Trophoblast cell (in vitro differentiated cells and primary cell): ENCODE measurements at regions not wholly inside any gene's neighbourhood (a gene's known extent, or its start where the extent isn't known, plus 50 kb on each side); places are given as distances from the start of the nearest gene placed in this dataset.

ENCODE experiments used
- DNase-seq, 2 donors: peaks; one replicate each; pipeline ENCODE4 v3.0.0-alpha.2; 2016
- H2AFZ ChIP-seq: 2 replicates; pipeline ENCODE4 v1.6.1; 2013; ENCODE audit warnings: low read length, moderate library complexity, mild to moderate bottlenecking; ENCODE audit not compliant: insufficient read depth, poor library complexity
- H2AK5ac ChIP-seq: 2 replicates; pipeline ENCODE4 v1.6.1; 2013; ENCODE audit warnings: mild to moderate bottlenecking, low read length
- H2BK120ac ChIP-seq: 2 replicates; pipeline ENCODE4 v1.6.1; 2013; ENCODE audit warnings: low read length, mild to moderate bottlenecking, moderate library complexity; ENCODE audit not compliant: insufficient read depth, poor library complexity
- H2BK12ac ChIP-seq: 2 replicates; pipeline ENCODE4 v1.6.1; 2013; ENCODE audit warnings: mild to moderate bottlenecking, low read length, moderate library complexity
- H2BK5ac ChIP-seq: 2 replicates; pipeline ENCODE4 v1.6.1; 2013; ENCODE audit warnings: low read length, low read depth, moderate library complexity, mild to moderate bottlenecking; ENCODE audit not compliant: poor library complexity
- H3K14ac ChIP-seq: 2 replicates; pipeline ENCODE4 v1.6.1; 2013; ENCODE audit warnings: mild to moderate bottlenecking, low read length
- H3K18ac ChIP-seq: 2 replicates; pipeline ENCODE4 v1.6.1; 2013; ENCODE audit warnings: mild to moderate bottlenecking, low read length
- H3K23ac ChIP-seq: 2 replicates; pipeline ENCODE4 v1.6.1; 2013; ENCODE audit warnings: low read length
- H3K27ac ChIP-seq: 2 replicates; pipeline ENCODE4 v1.5.1; 2013; ENCODE audit warnings: low read depth, mild to moderate bottlenecking, inconsistent platforms, low read length, moderate library complexity
- H3K27me3 ChIP-seq: 2 replicates; pipeline ENCODE4 v1.6.1; 2013; ENCODE audit warnings: inconsistent platforms, mild to moderate bottlenecking, low read length, moderate library complexity; ENCODE audit not compliant: insufficient read depth
- H3K36me3 ChIP-seq, 2 experiments: 1 replicate in 1 of 2; 2 replicates in 1 of 2; pipeline ENCODE4 v1.6.1; 2013; ENCODE audit warnings: low read length in 2 of 2, mild to moderate bottlenecking in 2 of 2, moderate library complexity in 1 of 2; ENCODE audit not compliant: insufficient read depth in 2 of 2, control insufficient read depth in 1 of 2
- H3K4ac ChIP-seq: 2 replicates; pipeline ENCODE4 v1.6.1; 2013; ENCODE audit warnings: low read depth, mild to moderate bottlenecking, low read length, moderate library complexity
- H3K4me1 ChIP-seq, 2 experiments: 1 replicate in 1 of 2; 2 replicates in 1 of 2; pipeline ENCODE4 v1.6.1; 2013; ENCODE audit warnings: low read length in 2 of 2, mild to moderate bottlenecking in 2 of 2, moderate library complexity in 1 of 2; ENCODE audit not compliant: insufficient read depth in 2 of 2, control insufficient read depth in 1 of 2
- H3K4me2 ChIP-seq: 2 replicates; pipeline ENCODE4 v1.6.1; 2013; ENCODE audit warnings: inconsistent platforms, mild to moderate bottlenecking, low read length, moderate library complexity
- H3K4me3 ChIP-seq: 2 replicates; pipeline ENCODE4 v1.5.1; 2013; ENCODE audit warnings: mild to moderate bottlenecking, low read depth, low read length, inconsistent platforms
- H3K79me1 ChIP-seq: one replicate; pipeline ENCODE4 v1.6.1; 2013; ENCODE audit warnings: low read length
- H3K79me2 ChIP-seq: 2 replicates; pipeline ENCODE4 v1.6.1; 2013; ENCODE audit warnings: low read length, mild to moderate bottlenecking; ENCODE audit not compliant: control insufficient read depth, insufficient read depth, poor library complexity
- H3K9ac ChIP-seq: 2 replicates; pipeline ENCODE4 v1.6.1; 2013; ENCODE audit warnings: mild to moderate bottlenecking, low read length
- H3K9me3 ChIP-seq: 2 replicates; pipeline ENCODE4 v1.6.1; 2013; ENCODE audit warnings: low read depth, mild to moderate bottlenecking, control low read depth, inconsistent platforms, low read length; ENCODE audit not compliant: insufficient read depth
- H4K12ac ChIP-seq: 2 replicates; pipeline ENCODE4 v1.6.1; 2013; ENCODE audit warnings: low read depth, mild to moderate bottlenecking, low read length, moderate library complexity
- H4K8ac ChIP-seq: 2 replicates; pipeline ENCODE4 v1.6.1; 2013; ENCODE audit warnings: low read depth, mild to moderate bottlenecking, low read length, moderate library complexity
- H4K91ac ChIP-seq: one replicate; pipeline ENCODE4 v1.6.1; 2013; ENCODE audit warnings: low read depth, mild to moderate bottlenecking, low read length, moderate library complexity
- WGBS: extraction: QIAGEN DNeasy Blood & Tissue Kit; methylation state at CpG from one replicate; pipeline ENCODE4 v1.1.7; 2013; ENCODE audit warnings: missing lambda C conversion rate; ENCODE audit not compliant: insufficient read length, insufficient coverage; ENCODE audit errors: extremely low coverage; 5-methylcytosine and 5-hydroxymethylcytosine counted together

GRCh38 chr4:36665985-36666527 is 384.6 kb downstream of the DTHD1 start:
- Histone ChIP-seq H4K12ac (no peak overlapping the region), H4K91ac (no peak overlapping the region), H3K27me3 (no peaks in the 10 kb centered on the region), H2BK120ac (no peak overlapping the region), H3K9me3 (no peaks in the 10 kb centered on the region), H4K8ac (no peak overlapping the region), H2AFZ (no peak overlapping the region), H3K4ac (no peak overlapping the region), H2BK12ac (no peak overlapping the region), H3K4me1 (no peaks in the 10 kb centered on the region), H3K4me2 (no peak overlapping the region), H3K36me3 (no peaks in the 10 kb centered on the region), H3K27ac (no peak overlapping the region), H3K79me1 (no peaks in the 10 kb centered on the region), H3K79me2 (no peaks in the 10 kb centered on the region), H2AK5ac (no peak overlapping the region), H3K23ac (no peak overlapping the region), H3K4me3 (no peak overlapping the region), H3K9ac (no peak overlapping the region), H3K18ac (no peak overlapping the region), H3K14ac (no peak overlapping the region), H2BK5ac (no peak overlapping the region)
- no peak for DNase-seq
- WGBS, result no CpG with 5 or more reads among the region's 3 CpGs

GRCh38 chr4:36675436-36675835 is 394.0 kb downstream of the DTHD1 start:
- no peak overlapping the region for H3K4me2 ChIP-seq
- no peak overlapping the region for H3K23ac ChIP-seq
- no peak overlapping the region for H3K9ac ChIP-seq
- no peak overlapping the region for H2AFZ ChIP-seq
- H3K9me3 ChIP-seq, result no peaks in the 10 kb centered on the region
- no peaks in the 10 kb centered on the region for H3K79me2 ChIP-seq
- no peak overlapping the region for H3K14ac ChIP-seq
- H3K18ac ChIP-seq, result no peak overlapping the region
- no peak overlapping the region for H4K12ac ChIP-seq
- H3K4me3 ChIP-seq, result no peak overlapping the region
- no peaks in the 10 kb centered on the region for H3K79me1 ChIP-seq
- H4K91ac ChIP-seq, result no peak overlapping the region
- H3K4ac ChIP-seq, result no peak overlapping the region
- DNase-seq, result no peak
- no peak overlapping the region for H2AK5ac ChIP-seq
- no peaks in the 10 kb centered on the region for H3K36me3 ChIP-seq
- no peak overlapping the region for H2BK12ac ChIP-seq
- no peak overlapping the region for H2BK5ac ChIP-seq
- H3K27me3 ChIP-seq, result no peaks in the 10 kb centered on the region
- no peak overlapping the region for H3K27ac ChIP-seq
- no CpG with 5 or more reads among the region's 2 CpGs for WGBS
- no peak overlapping the region for H4K8ac ChIP-seq
- H2BK120ac ChIP-seq, result no peak overlapping the region
- no peaks in the 10 kb centered on the region for H3K4me1 ChIP-seq

DNA sequence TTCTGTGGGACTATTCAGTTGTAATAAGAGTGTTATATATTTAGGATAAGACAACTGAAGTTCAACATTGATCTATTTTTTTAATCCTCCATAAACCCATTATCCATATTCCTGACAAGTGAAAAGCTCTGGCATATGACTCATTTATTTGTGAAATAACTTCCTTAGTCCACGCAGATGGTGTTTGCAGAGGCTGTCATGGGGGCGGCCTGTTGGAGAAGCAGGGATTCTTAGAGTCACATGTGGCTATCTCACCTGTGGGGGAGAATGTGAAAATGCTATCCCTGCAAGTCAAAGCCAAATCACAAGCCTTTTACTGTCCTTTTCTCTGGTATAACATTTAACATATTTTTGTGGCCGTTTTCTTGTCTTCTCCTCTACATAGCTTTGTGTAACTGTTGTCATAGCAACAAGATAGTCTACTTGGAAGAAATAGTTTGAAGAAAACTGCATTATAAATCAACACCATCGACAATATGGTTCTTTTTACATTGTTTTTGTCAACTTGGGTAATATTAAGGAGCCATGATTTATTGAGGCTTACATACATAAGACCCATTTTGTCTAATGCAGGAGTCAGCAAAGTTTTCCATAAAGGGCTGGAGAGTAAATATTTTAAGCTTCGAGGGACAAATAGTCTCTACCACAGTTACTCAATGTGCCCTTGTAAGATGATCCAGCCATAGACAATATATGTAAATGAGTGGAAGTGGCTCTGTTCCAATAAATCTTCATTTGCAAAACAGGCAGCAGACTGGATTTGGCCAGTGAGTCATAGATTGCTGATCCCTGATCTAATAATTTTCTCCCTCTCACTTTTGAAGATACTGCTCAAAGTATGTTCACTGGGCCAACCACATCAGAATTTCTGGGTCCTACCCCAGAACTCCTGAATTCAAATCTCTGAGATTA is 395.0 kb downstream of the DTHD1 start:
- no peak overlapping the region for H4K8ac ChIP-seq
- H2BK120ac ChIP-seq, result no peak overlapping the region
- H3K4me2 ChIP-seq, result no peak overlapping the region
- no peak overlapping the region for H3K18ac ChIP-seq
- H3K79me2 ChIP-seq, result no peaks in the 10 kb centered on the region
- no peak overlapping the region for H3K27ac ChIP-seq
- H3K9ac ChIP-seq, result no peak overlapping the region
- H2AK5ac ChIP-seq, result no peak overlapping the region
- no peak overlapping the region for H2BK5ac ChIP-seq
- no peak overlapping the region for H3K4ac ChIP-seq
- H3K79me1 ChIP-seq, result no peaks in the 10 kb centered on the region
- H3K9me3 ChIP-seq, result no peaks in the 10 kb centered on the region
- no peak overlapping the region for H4K12ac ChIP-seq
- H3K4me1 ChIP-seq, result no peaks in the 10 kb centered on the region
- DNase-seq, result no peak
- H3K4me3 ChIP-seq, result no peak overlapping the region
- H4K91ac ChIP-seq, result no peak overlapping the region
- no peak overlapping the region for H2AFZ ChIP-seq
- H3K36me3 ChIP-seq, result no peaks in the 10 kb centered on the region
- no peak overlapping the region for H2BK12ac ChIP-seq
- H3K27me3 ChIP-seq, result no peaks in the 10 kb centered on the region
- WGBS, result no CpG with 5 or more reads among the region's 5 CpGs
- no peak overlapping the region for H3K23ac ChIP-seq
- H3K14ac ChIP-seq, result no peak overlapping the region

GRCh38 chr4:36677112-36677511 is 395.7 kb downstream of the DTHD1 start:
- no peak for DNase-seq
- H3K4me3 ChIP-seq, result no peak overlapping the region
- no peak overlapping the region for H3K14ac ChIP-seq
- no peak overlapping the region for H3K27ac ChIP-seq
- H4K91ac ChIP-seq, result no peak overlapping the region
- no peak overlapping the region for H3K9ac ChIP-seq
- no peak overlapping the region for H2BK5ac ChIP-seq
- WGBS, result no CpG with 5 or more reads among the region's 2 CpGs
- H2BK12ac ChIP-seq, result no peak overlapping the region
- H3K9me3 ChIP-seq, result no peaks in the 10 kb centered on the region
- no peak overlapping the region for H3K4ac ChIP-seq
- no peaks in the 10 kb centered on the region for H3K27me3 ChIP-seq
- H4K8ac ChIP-seq, result no peak overlapping the region
- no peak overlapping the region for H3K18ac ChIP-seq
- H3K36me3 ChIP-seq, result no peaks in the 10 kb centered on the region
- no peak overlapping the region for H2AK5ac ChIP-seq
- H3K4me2 ChIP-seq, result no peak overlapping the region
- H2AFZ ChIP-seq, result no peak overlapping the region
- H3K4me1 ChIP-seq, result no peaks in the 10 kb centered on the region
- H3K79me1 ChIP-seq, result no peaks in the 10 kb centered on the region
- H4K12ac ChIP-seq, result no peak overlapping the region
- H2BK120ac ChIP-seq, result no peak overlapping the region
- no peak overlapping the region for H3K23ac ChIP-seq
- H3K79me2 ChIP-seq, result no peaks in the 10 kb centered on the region
